Non-pigmented ciliary epithelial cell (primary cell): ENCODE measurements at regions not wholly inside any gene's neighbourhood (a gene's known extent, or its start where the extent isn't known, plus 50 kb on each side); places are given as distances from the start of the nearest gene placed in this dataset.
A peak's percentile ranks its signal among the peaks of the same experiment; 100 is the strongest.
"Not testable (repeated sequence)": the region's sequence is repeated elsewhere in the genome, so short reads cannot be mapped to it uniquely, and the experiment has no call there.

ENCODE experiments used
- DNase-seq: peaks from one replicate; pipeline ENCODE4 v3.0.0-alpha.2; 2010; ENCODE audit warnings: low read depth

- no peak for DNase-seq
These were observed 134.1 kb downstream of the RHOU start for GRCh38 chr1:228869312-228869824.

GRCh38 chr1:228870041-228870713 is 134.9 kb downstream of the RHOU start:
- no peak for DNase-seq

- no peak for DNase-seq
These were observed 136.2 kb downstream of the RHOU start for GRCh38 chr1:228871314-228872061.

- no peak for DNase-seq
These were observed 136.8 kb downstream of the RHOU start for GRCh38 chr1:228872080-228872479.

- DNase-seq, result no peak
These were observed 138.4 kb downstream of the RHOU start for GRCh38 chr1:228873709-228874108.

GRCh38 chr1:228875741-228876140 is 140.5 kb downstream of the RHOU start:
- no peak for DNase-seq

- no peak for DNase-seq
These were observed 140.9 kb downstream of the RHOU start for GRCh38 chr1:228876187-228876586.

- no peak for DNase-seq
These were observed 143.9 kb downstream of the RHOU start for GRCh38 chr1:228879164-228879563.

- no peak for DNase-seq
These were observed 146.9 kb downstream of the RHOU start for GRCh38 chr1:228882041-228882770.

GRCh38 chr1:228882771-228883450 is 147.6 kb downstream of the RHOU start:
- DNase-seq, result no peak

GRCh38 chr1:228883535-228883934 is 148.3 kb downstream of the RHOU start:
- DNase-seq, result no peak

GRCh38 chr1:228884196-228884595 is 148.9 kb downstream of the RHOU start:
- no peak for DNase-seq

GRCh38 chr1:228884615-228885566 is 149.6 kb downstream of the RHOU start:
- DNase-seq, result peak; percentile 17

- DNase-seq, result no peak
These were observed 150.6 kb downstream of the RHOU start for GRCh38 chr1:228885845-228886244.

GRCh38 chr1:228887101-228887500 is 151.8 kb downstream of the RHOU start:
- DNase-seq, result no peak

- no peak for DNase-seq
These were observed 152.7 kb downstream of the RHOU start for GRCh38 chr1:228887960-228888359.

GRCh38 chr1:228889289-228889688 is 154.0 kb downstream of the RHOU start:
- no peak for DNase-seq

GRCh38 chr1:228891272-228892034 is 156.2 kb downstream of the RHOU start:
- no peak for DNase-seq

GRCh38 chr1:228892200-228892599 is 156.9 kb downstream of the RHOU start:
- not testable (repeated sequence) for DNase-seq

GRCh38 chr1:228894442-228894989 is 159.2 kb downstream of the RHOU start:
- DNase-seq, result no peak
